ENCODE measurements at regions not wholly inside any gene's neighbourhood (a gene's known extent, or its start where the extent isn't known, plus 50 kb on each side); places are given as distances from the start of the nearest gene placed in this dataset.

GRCh38 chr3:27824312-27825200 lies 102.4 kb upstream of the EOMES start:
- H3K36me3 ChIP-seq (replicated peaks in 1 of 2): no peaks in the 10 kb centered on the region
- no peak for TF ChIP-seq CTCF (IDR thresholded peaks at IDR 0.05)
- no peaks in the 10 kb centered on the region for H3K9me3 ChIP-seq (replicated peaks in 1 of 3)
- H3K27ac ChIP-seq: no peak overlapping the region
- H3K4me3 ChIP-seq: no peak overlapping the region
- intact Hi-C loops (cut with DNase I): no loop called here
- peaks cover 6% of the 10 kb centered on the region for H3K27me3 ChIP-seq
- no peaks in the 10 kb centered on the region for H3K4me1 ChIP-seq (replicated peaks in 1 of 2)
- no peak for DNase-seq
- 61 to 70% (median 65%) methylated on average over 6 of the region's 6 CpGs for WGBS, 4 donors

GRCh38 chr3:27826448-27826847 lies 104.3 kb upstream of the EOMES start:
- H3K36me3 ChIP-seq (replicated peaks in 1 of 2): no peaks in the 10 kb centered on the region
- no peaks in the 10 kb centered on the region for H3K9me3 ChIP-seq (replicated peaks in 1 of 3)
- no peak overlapping the region for H3K4me3 ChIP-seq
- DNase-seq: no peak
- no peaks in the 10 kb centered on the region for H3K4me1 ChIP-seq (replicated peaks in 1 of 2)
- peaks cover 6% of the 10 kb centered on the region for H3K27me3 ChIP-seq
- intact Hi-C loops (cut with DNase I): no loop called here
- TF ChIP-seq CTCF (IDR thresholded peaks at IDR 0.05) (no peak), POLR2A (IDR thresholded peaks at IDR 0.05) (no peak)
- no peak overlapping the region for H3K27ac ChIP-seq

- H3K27me3 ChIP-seq: peaks cover 6% of the 10 kb centered on the region
- no peaks in the 10 kb centered on the region for H3K36me3 ChIP-seq (replicated peaks in 1 of 2)
- TF ChIP-seq CTCF (IDR thresholded peaks at IDR 0.05): no peak
- no peak for TF ChIP-seq POLR2A (IDR thresholded peaks at IDR 0.05)
- intact Hi-C loops (cut with DNase I): no loop called here
- no peaks in the 10 kb centered on the region for H3K9me3 ChIP-seq (replicated peaks in 1 of 3)
- no peaks in the 10 kb centered on the region for H3K4me1 ChIP-seq (replicated peaks in 1 of 2)
- no peak overlapping the region for H3K27ac ChIP-seq
- 56 to 58% (median 57%) methylated on average over 3 of the region's 3 CpGs for WGBS, 4 donors
- H3K4me3 ChIP-seq: no peak overlapping the region
- no peak for DNase-seq
These were observed 104.9 kb upstream of the EOMES start for GRCh38 chr3:27827041-27827440.

- no peak overlapping the region for H3K4me3 ChIP-seq
- whole genome bisulfite sequencing, 4 donors: 56 to 71% (median 66%) methylated on average over 2 of the region's 2 CpGs
- H3K27me3 ChIP-seq: no peaks in the 10 kb centered on the region
- H3K27ac ChIP-seq: no peak overlapping the region
- no peaks in the 10 kb centered on the region for H3K4me1 ChIP-seq (replicated peaks in 1 of 2)
- H3K9me3 ChIP-seq (replicated peaks in 1 of 3): no peaks in the 10 kb centered on the region
- no peak for DNase-seq
- intact Hi-C loops (cut with DNase I): no loop called here
- TF ChIP-seq POLR2A (IDR thresholded peaks at IDR 0.05) (no peak), CTCF (IDR thresholded peaks at IDR 0.05) (no peak)
- no peaks in the 10 kb centered on the region for H3K36me3 ChIP-seq (replicated peaks in 1 of 2)
These were observed 118.9 kb upstream of the EOMES start for GRCh38 chr3:27840807-27841594.

Measured in adrenal gland (tissue), 9 donors.